Stimulated activated CD8-positive, alpha-beta memory T cell treated with anti-CD3 and anti-CD28 coated beads, Interleukin-2, amount 100 ng/mL, for 48 hours (primary cell): ENCODE measurements at regions not wholly inside any gene's neighbourhood (a gene's known extent, or its start where the extent isn't known, plus 50 kb on each side); places are given as distances from the start of the nearest gene placed in this dataset.

ENCODE experiments used
- DNase-seq, 2 donors: peaks; one replicate each; pipeline ENCODE4 v3.0.0-alpha.2; 2020; ENCODE audit warnings: low read depth in 2 of 2

GRCh38 chr9:87118594-87118993 lies 171.3 kb upstream of the GAS1 start:
- DNase-seq: no peak

DNA sequence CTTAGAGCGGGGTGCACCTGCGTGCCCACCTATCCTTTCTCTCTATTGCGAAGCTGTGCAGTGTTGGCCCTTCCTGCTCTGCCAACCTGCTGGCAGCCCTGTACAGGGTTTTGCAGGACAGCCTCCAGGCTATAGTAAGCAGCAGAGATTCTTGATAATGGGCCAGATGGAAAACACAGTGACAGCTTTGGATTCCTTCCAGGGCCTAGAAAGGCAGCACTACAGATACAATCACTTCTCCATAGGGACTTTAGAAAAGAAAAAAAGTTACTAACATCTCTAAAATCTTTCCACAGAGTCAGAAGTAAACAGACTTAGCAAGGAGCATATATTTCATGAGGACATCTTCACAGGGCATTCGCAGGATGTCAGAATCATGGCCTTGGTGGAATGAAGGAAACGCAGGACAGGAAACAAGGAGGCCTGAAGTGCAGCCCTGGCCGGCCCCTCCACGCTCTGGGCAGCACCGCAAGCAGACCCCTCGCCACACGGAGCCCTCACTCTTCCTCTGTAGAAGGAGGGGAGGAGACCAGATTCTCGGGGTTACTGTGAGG lies 172.1 kb upstream of the GAS1 start:
- no peak for DNase-seq

DNA sequence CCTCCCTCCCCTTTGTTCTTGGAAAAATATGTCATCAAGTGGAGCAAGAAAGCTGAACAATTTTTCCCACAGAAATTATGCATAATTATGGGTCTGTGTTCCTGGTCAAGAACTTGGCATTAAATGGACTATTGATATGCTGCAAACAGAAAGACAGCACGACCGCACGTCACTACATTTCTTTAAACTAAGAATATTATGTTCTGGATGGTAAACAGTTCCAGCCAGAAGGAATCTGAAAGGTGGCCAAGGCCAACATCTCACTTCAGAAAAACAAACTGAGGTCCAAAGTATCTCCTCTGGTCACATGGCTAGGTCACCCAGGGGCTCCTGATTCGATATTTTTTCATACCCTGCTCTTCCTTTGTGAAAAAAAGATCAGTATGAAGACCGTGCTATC lies 173.3 kb upstream of the GAS1 start:
- DNase-seq: no peak

DNA sequence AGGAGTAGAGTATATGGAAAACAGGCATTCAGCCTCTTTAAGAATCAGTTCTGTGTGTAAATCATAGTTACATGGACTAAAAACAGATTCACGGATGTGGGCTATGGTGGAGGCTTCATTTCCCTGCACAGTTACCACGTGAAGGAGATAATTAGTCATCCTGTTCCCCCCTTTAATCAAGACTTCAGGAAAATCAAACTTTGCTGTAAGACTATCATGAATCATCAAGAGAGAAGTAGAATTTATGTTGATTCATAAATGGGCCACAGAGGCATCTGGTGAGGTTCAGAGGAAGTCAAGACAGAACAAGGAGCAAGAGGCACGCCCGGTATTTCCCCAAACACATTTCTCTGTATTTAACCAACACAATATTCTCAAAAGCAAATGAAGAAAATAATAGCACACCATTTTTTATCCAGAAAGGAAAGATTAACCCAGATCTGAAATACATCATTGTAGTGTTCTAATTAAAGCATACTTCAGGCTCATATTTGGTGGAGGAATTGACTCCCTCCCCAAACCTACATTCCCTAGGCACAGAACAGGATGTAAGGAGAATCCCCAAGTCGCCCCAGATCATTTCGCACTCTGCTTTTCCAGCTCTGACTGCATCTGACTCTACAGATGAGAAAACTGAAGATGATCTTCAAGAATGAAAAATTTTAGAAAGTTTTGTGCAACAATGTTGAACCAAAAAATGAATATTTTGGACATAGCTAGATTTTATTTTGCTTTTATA lies 175.8 kb upstream of the GAS1 start:
- no peak for DNase-seq

GRCh38 chr9:87123830-87124229 lies 176.5 kb upstream of the GAS1 start:
- no peak for DNase-seq

GRCh38 chr9:87125819-87126218 lies 178.5 kb upstream of the GAS1 start:
- no peak for DNase-seq

DNA sequence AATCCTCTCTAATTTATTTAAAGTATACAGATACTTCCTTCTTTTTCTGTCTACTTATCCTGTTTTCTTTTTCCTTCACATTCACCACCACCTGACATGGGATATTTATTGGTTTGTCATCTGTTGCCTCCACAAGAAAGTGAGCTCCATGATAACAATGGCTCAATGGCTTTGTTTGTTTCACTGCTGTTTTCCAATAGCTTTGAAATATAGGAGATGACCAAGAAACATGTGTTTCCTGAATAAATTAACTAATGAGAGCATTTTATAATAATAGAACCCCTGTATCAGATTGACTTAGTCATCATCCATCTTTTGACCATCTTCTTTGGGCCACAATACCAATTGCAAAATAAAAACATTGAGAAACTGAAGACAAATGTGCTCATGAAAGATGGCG lies 180.2 kb upstream of the GAS1 start:
- no peak for DNase-seq

GRCh38 chr9:87127978-87128614 lies 180.8 kb upstream of the GAS1 start:
- no peak for DNase-seq

DNA sequence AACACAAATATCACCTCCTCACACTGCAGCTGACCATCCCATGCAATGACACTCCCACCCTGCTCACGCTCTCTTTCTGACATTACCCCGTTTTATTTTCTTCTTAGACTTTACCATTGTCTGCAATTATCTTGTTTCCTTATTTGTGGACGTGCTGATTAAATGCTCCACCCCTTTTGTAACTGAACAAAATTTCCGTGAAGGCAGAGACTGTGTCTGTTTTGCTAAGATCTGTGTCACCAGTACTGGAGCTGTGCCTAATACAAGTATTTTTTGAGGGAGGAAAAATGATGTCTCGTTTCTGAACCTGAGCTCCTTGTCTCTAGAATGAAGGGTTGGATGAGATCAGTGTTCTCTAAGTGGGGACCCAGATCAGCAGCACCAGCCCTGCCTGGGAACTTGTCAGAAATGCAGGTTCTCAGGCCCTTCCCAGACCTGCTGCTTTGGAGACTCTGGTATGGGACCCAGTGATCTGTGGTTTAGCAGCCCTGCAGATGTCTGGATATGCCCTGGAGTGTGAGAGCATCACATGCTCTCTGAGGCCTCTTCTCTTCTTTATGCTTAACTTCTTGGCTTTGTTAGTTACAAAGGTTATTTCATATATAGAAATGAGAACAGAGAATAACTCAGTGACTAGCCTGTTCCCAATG lies 181.7 kb upstream of the GAS1 start:
- DNase-seq: no peak

DNA sequence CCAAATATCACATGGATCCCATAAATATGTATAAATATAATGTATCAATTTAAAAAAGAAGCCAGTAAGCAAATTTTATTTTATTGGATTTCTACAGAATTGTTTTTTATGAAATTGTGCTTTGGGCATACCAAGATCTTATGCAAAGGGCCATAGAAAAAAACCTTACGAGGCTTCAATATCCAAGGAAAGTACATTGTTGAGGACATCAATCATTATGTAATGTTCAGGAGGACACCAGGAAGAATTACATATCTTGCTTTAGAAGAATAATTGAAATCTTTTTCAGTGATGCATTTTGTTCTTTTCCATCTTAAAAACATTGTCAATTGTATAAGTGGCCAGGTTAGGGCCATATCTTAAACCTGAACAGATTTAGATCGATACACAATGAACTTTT lies 187.8 kb upstream of the GAS1 start:
- DNase-seq: no peak

DNA sequence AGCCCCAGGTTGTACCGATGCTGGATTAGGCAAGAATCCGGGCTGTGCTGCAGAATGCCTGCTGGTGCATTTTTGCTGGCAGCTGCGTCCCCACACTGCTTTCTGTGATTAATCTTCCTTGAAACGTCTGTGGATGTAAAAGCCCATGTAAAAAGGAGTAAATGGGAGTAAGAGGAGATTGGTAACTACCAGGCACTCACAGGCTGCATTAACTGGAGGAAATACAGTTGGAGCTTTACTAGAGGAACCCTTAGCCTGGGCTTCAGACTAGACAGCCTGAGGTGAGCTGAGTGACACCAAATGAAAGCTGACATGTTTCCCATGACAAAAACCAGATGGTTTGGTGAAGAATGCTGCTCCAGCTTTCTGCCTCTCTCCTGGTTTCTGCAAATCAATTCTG lies 190.4 kb upstream of the GAS1 start:
- no peak for DNase-seq

DNA sequence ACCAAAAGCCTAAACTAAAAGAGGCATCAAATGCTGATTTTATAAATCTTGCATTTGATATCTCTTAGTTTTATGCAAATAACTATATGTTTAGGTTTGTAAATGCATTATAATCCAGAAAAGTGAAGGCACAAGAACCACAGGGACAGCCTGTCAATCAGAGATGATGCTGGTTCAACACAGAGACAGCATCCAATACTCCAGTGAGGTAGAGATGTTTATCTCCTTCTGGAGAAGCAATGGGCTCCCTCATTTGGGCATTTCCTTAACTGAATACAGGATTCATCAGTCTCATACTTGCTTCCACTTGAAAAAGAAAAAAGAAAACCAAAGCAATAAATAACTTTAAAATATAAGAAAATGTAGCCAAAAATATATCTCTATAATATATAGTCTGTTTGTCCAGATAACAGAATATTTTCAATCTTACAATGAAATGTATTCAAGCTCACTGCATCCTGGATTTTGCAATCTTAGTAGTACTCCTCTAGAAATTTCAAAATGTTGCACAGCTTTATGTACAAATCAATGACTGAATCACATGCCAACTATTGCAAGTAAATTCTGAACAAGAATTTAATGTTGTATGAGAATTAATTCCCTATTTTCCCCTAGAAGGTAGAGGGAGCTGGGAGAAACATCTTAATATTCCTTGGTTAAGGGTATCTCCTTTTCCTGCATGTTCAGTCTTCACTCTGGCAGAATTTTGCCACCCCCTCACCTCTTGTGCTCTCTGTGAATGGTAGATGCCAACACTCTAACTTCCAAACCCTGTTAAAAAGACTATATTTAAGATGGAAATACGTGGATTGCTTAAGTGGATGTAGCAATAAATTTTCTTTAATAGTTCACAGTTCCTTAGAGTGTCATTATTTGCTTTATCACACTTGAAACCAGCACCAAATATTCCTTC lies 191.1 kb upstream of the GAS1 start:
- DNase-seq: no peak

DNA sequence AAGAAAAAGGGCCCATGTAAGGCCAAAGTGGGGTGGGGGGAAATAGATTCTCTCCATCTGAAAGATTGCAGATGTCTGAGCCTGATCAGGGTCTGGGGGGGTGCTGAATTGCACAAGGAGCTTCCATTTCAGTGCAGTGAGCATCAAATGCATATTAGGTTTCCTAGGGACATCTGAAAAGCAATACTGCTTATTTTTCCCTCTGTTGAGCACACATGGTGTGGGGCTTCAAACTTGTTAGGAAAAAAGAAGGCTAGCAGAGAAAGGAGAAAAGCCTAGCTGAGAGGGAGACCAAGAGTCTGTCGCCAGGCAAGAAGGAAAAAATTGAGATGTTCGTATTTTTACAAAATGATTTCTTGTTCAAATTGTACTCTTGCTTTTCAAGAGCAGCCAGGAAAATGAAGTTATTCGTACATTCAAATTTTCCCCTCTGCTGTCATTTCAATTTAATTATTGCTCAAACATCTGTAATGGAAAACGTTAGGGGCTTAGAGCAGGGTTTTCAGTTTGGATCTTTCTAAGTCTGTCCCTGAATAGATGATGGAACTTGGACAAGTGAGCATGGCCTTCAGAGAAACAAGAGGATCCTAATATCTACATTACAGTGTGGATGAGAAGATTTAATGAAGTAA lies 191.9 kb upstream of the GAS1 start:
- no peak for DNase-seq

- DNase-seq: no peak
Measured at GRCh38 chr9:87140142-87140541, 192.8 kb upstream of the GAS1 start.

- no peak for DNase-seq
Measured at GRCh38 chr9:87140605-87141109, 193.4 kb upstream of the GAS1 start.

DNA sequence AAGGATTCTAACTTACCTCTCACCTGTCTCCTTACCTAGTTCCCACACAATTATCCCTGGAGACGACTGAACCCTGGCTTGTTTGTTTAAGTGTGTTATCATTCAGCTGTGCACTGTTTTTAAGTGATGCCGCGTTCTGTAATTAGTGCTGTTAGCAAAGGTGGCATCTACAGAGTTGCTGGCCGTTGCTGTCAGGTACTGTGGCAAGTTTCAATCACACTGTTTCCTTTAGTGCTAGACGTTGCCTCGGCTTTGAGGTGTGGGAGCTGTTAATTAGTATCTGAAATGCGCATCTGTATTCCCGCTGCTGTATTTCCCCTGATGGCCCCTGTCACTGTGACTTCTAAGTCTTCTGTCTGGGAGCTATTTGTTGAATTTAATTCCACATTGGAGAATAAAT lies 193.8 kb upstream of the GAS1 start:
- no peak for DNase-seq

- no peak for DNase-seq
Measured at GRCh38 chr9:87146933-87147332, 199.6 kb upstream of the GAS1 start.

DNA sequence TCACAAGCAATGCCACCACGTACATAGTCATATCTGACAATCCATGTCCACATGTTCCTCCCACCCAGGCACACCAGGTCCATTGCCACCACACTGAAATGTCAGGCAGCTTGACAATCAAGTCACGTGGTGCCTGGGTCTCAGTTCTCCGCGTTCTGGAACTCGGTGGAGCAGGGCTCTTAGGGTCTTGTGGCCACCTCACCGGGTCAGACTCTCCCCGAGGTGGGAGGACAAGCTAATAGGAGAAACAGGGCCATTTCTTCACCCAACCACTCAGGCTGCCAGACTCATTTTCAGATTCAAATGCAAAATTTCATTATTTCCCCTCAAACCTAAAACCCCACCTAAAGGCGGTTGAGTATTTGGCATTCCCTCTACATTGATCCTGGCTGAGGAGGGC lies 200.5 kb upstream of the GAS1 start:
- no peak for DNase-seq

- no peak for DNase-seq
Measured at GRCh38 chr9:87148331-87149104, 201.2 kb upstream of the GAS1 start.

GRCh38 chr9:87149799-87150198 lies 202.5 kb upstream of the GAS1 start:
- DNase-seq: no peak
